HEK293T (cell line): ENCODE measurements at regions not wholly inside any gene's neighbourhood (a gene's known extent, or its start where the extent isn't known, plus 50 kb on each side); places are given as distances from the start of the nearest gene placed in this dataset.

Experiments used
- CTCF ChIA-PET: fragments of 350-600 bp; formaldehyde crosslinking; extraction: SDS; loops from one replicate; lab custom pipeline; 2021; ENCODE audit warnings: antibody characterized with exemption, inconsistent platforms; lab: Yijun Ruan, JAX
- POLR2A ChIA-PET: fragments of 350-600 bp; formaldehyde crosslinking; extraction: SDS; loops from one replicate; lab custom pipeline; 2020; ENCODE audit warnings: antibody characterized with exemption, inconsistent platforms; lab: Yijun Ruan, JAX
- DNase-seq: peaks from one replicate; pipeline ENCODE4 v3.0.0; 2012; ENCODE audit warnings: mixed read lengths; ENCODE audit errors: extremely low spot score
- ARNT ChIP-seq: fragments of 450-650 bp; IDR thresholded peaks from 2 replicates; pipeline ENCODE4 v1.6.1; 2017; ENCODE audit warnings: mild to moderate bottlenecking
- BHLHE40 ChIP-seq: fragments of 450-650 bp; IDR thresholded peaks from 2 replicates; pipeline ENCODE4 v1.6.1; 2016; ENCODE audit warnings: mild to moderate bottlenecking, moderate library complexity, borderline replicate concordance
- CTBP1 ChIP-seq: fragments of 450-650 bp; IDR thresholded peaks from 2 replicates; pipeline ENCODE4 v1.6.1; 2016; ENCODE audit warnings: borderline replicate concordance
- ELF4 ChIP-seq: fragments of 450-650 bp; IDR thresholded peaks from 2 replicates; pipeline ENCODE4 v1.6.1; 2017; ENCODE audit warnings: antibody characterized with exemption
- FOXA1 ChIP-seq: fragments of 450-650 bp; IDR thresholded peaks from 2 replicates; pipeline ENCODE4 v1.6.1; 2016; ENCODE audit warnings: mild to moderate bottlenecking
- FOXK2 ChIP-seq: fragments of 450-650 bp; IDR thresholded peaks from 2 replicates; pipeline ENCODE4 v1.6.1; 2016; ENCODE audit warnings: mild to moderate bottlenecking
- FOXM1 ChIP-seq: fragments of 450-650 bp; IDR thresholded peaks from 2 replicates; pipeline ENCODE4 v1.6.1; 2017; ENCODE audit warnings: mild to moderate bottlenecking, borderline replicate concordance
- HDGF ChIP-seq: fragments of 450-650 bp; IDR thresholded peaks from 2 replicates; pipeline ENCODE4 v1.6.1; 2017; ENCODE audit warnings: antibody characterized with exemption, borderline replicate concordance
- L3MBTL2 ChIP-seq: fragments of 450-650 bp; conservative IDR thresholded peaks from 2 replicates; pipeline ENCODE4 v1.6.1; 2016; ENCODE audit warnings: mild to moderate bottlenecking
- LEF1 ChIP-seq: fragments of 450-650 bp; IDR thresholded peaks from 2 replicates; pipeline ENCODE4 v1.6.1; 2017; ENCODE audit warnings: mild to moderate bottlenecking, borderline replicate concordance
- NFRKB ChIP-seq: fragments of 450-650 bp; IDR thresholded peaks from 2 replicates; pipeline ENCODE4 v1.6.1; 2016; ENCODE audit warnings: mild to moderate bottlenecking, moderate library complexity
- PKNOX1 ChIP-seq: fragments of 450-650 bp; IDR thresholded peaks from 2 replicates; pipeline ENCODE4 v1.6.1; 2016
- SP1 ChIP-seq: fragments of 450-650 bp; IDR thresholded peaks from 2 replicates; pipeline ENCODE4 v1.6.1; 2017
- SUZ12 ChIP-seq: fragments of 450-650 bp; IDR thresholded peaks from 2 replicates; pipeline ENCODE4 v1.6.1; 2016; ENCODE audit warnings: mild to moderate bottlenecking
- TARDBP ChIP-seq: fragments of 450-650 bp; IDR thresholded peaks from 2 replicates; pipeline ENCODE4 v1.6.1; 2016
- ZNF384 ChIP-seq: fragments of 450-650 bp; IDR thresholded peaks from 2 replicates; pipeline ENCODE4 v1.6.1; 2016

GRCh38 chr11:133601641-133602040 lies 69.3 kb upstream of the OPCML start:
- POLR2A ChIA-PET, result no interaction called here
- TF ChIP-seq LEF1 (no peak), TARDBP (no peak), L3MBTL2 (no peak), CTBP1 (no peak)
- DNase-seq, result no peak
- CTCF ChIA-PET, result interaction anchor here (1.0 kb wide), 1 partner anchor 25 kb away, joined by 4 read pairs; no protein-coding TSS in a partner anchor

GRCh38 chr11:133600786-133601185 lies 68.5 kb upstream of the OPCML start:
- CTCF ChIA-PET, result interaction anchor here (1.0 kb wide), 1 partner anchor 24 kb away, joined by 4 read pairs; no protein-coding TSS in a partner anchor
- DNase-seq, result no peak
- no peak for TF ChIP-seq ELF4
- POLR2A ChIA-PET, result no interaction called here

DNA sequence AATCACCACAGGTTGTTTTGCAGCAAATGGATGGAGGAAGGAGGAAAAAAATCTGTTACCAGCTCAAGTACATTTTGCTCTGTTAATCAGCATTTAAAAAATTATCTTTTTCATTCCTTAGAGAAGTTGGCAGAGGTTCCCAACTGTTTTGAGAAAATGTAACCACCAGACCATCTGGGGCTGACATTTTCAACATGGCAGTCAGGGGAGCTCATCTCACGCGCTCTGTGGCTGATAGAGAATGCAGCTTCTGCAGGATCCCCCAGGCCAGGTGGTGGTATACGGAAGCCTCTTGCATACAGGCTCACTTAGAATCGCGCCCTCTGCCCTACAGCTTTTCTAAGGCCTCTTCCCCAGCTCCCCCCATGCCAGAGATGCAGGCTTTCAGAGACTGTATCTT lies 68.0 kb upstream of the OPCML start:
- no peak for DNase-seq
- POLR2A ChIA-PET, result no interaction called here
- TF ChIP-seq FOXK2 (no peak), BHLHE40 (no peak), HDGF (no peak), FOXM1 (no peak), SP1 (no peak), ZNF384 (no peak), LEF1 (no peak), ELF4 (no peak), L3MBTL2 (no peak), CTBP1 (no peak), FOXA1 (no peak), ARNT (no peak), NFRKB (no peak), PKNOX1 (no peak), SUZ12 (no peak), TARDBP (no peak)
- CTCF ChIA-PET, result no interaction called here

DNA sequence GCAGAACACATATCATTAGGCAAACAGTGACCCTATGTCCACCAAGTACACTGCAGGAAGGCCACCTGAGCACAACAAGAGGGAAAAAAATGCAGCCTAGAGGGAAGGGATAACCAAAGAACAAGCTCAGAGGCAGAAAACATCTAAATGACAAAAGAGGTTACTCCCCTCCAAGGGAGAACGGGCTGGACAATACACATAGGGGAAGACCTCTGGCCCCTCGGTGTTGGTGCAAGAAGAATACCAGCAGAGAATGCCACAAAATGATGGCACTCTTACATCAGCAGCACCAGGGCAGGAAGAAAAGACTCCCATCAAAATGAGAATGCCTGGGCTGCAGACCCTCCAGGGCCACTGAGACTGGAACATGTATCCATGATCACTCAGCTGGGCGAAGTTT lies 66.6 kb upstream of the OPCML start:
- TF ChIP-seq ZNF384 (no peak), PKNOX1 (no peak), ELF4 (no peak), FOXK2 (no peak), CTBP1 (no peak), TARDBP (no peak), HDGF (no peak), SUZ12 (no peak), L3MBTL2 (no peak), NFRKB (no peak), SP1 (no peak), ARNT (no peak), BHLHE40 (no peak), LEF1 (no peak), FOXA1 (no peak), FOXM1 (no peak)
- ChIA-PET POLR2A (no interaction called here), CTCF (no interaction called here)
- no peak for DNase-seq

DNA sequence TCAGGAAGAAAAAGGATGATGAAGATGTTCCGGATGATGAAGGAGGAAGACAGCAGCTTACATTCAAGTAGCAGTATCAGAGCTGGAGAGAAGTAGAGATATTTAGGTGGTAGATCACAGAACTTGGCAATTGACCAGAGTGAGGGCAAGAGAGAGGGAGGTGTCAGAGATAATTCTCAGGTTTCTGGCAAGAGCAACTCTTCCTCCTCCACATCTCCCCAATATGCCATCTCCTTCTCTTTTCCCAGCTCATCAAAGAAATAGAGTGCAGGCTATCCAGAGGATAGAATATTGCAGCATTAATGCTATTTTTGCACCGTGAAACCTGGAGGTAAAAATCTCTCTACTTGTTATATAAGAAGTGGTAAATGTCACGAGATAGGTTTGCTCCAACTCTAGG lies 64.9 kb upstream of the OPCML start:
- POLR2A ChIA-PET, result no interaction called here
- no peak for DNase-seq
- no peak for TF ChIP-seq L3MBTL2
- TF ChIP-seq FOXM1, result no peak
- no peak for TF ChIP-seq PKNOX1
- TF ChIP-seq FOXK2, result no peak
- TF ChIP-seq ZNF384, result no peak
- no peak for TF ChIP-seq ARNT
- no peak for TF ChIP-seq SUZ12
- TF ChIP-seq CTBP1, result no peak
- TF ChIP-seq LEF1, result no peak
- TF ChIP-seq HDGF, result no peak
- TF ChIP-seq ELF4, result no peak
- no peak for TF ChIP-seq SP1
- no peak for TF ChIP-seq NFRKB
- TF ChIP-seq TARDBP, result no peak
- no peak for TF ChIP-seq BHLHE40
- TF ChIP-seq FOXA1, result no peak
- CTCF ChIA-PET, result no interaction called here

DNA sequence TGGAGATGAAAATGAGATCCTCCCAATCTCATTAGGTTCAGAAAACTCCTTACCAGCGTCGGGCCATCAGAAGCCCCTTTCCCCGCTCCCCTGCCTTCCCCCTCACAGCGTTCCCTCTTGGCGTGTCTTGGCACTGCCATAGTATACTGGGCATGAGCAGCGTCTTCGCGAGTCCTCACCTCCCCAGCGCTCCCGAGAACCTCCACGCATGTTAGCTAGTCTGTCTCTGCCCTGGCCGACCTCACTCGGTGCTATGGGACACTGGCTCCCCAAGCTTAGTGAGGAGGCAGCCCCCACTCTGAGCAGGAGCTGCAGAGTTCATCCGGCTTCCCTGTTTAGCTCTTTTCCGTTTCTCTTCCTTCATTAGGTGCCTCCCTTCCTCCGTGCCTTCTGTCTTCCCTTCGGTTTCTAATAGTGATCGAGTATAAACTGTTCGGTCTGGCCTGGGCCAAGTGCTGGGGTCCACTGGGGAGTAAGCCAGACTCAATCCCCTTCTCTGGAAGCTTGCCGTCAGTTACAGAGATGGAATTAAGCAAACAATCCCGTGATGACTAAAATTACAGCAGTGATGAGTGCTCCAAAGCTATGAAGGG lies 63.8 kb upstream of the OPCML start:
- no peak for TF ChIP-seq L3MBTL2
- no peak for TF ChIP-seq FOXK2
- no peak for TF ChIP-seq LEF1
- TF ChIP-seq TARDBP, result no peak
- TF ChIP-seq ZNF384, result no peak
- TF ChIP-seq NFRKB, result no peak
- no peak for TF ChIP-seq PKNOX1
- no peak for TF ChIP-seq FOXM1
- TF ChIP-seq CTBP1, result no peak
- TF ChIP-seq ELF4, result no peak
- TF ChIP-seq BHLHE40, result no peak
- TF ChIP-seq ARNT, result no peak
- no peak for TF ChIP-seq HDGF
- no peak for TF ChIP-seq SUZ12
- no peak for TF ChIP-seq FOXA1
- no peak for TF ChIP-seq SP1
- ChIA-PET POLR2A (no interaction called here), CTCF (no interaction called here)
- no peak for DNase-seq
